IPS DF 6.9 (cell line): ENCODE measurements at regions not wholly inside any gene's neighbourhood (a gene's known extent, or its start where the extent isn't known, plus 50 kb on each side); places are given as distances from the start of the nearest gene placed in this dataset.

ENCODE experiments used
- DNase-seq: peaks from one replicate; pipeline ENCODE4 v3.0.0-alpha.2; 2013; ENCODE audit warnings: low read depth, low spot score
- H3K27ac ChIP-seq: one replicate; pipeline ENCODE4 v1.5.1; 2013; ENCODE audit warnings: low read length, control low read depth
- H3K27me3 ChIP-seq: 2 replicates; pipeline ENCODE4 v1.6.1; 2013; ENCODE audit warnings: mild to moderate bottlenecking, low read length; ENCODE audit not compliant: control insufficient read depth, insufficient read depth
- H3K36me3 ChIP-seq: 2 replicates; pipeline ENCODE4 v1.6.1; 2013; ENCODE audit warnings: low read length; ENCODE audit not compliant: control insufficient read depth, insufficient read depth
- H3K4me1 ChIP-seq: 2 replicates; pipeline ENCODE4 v1.6.1; 2013; ENCODE audit warnings: low read length; ENCODE audit not compliant: control insufficient read depth, insufficient read depth
- H3K4me3 ChIP-seq: 2 replicates; pipeline ENCODE4 v1.5.1; 2013; ENCODE audit warnings: mild to moderate bottlenecking, low read length
- H3K9me3 ChIP-seq: 2 replicates; pipeline ENCODE4 v1.6.1; 2013; ENCODE audit warnings: low read length, inconsistent platforms; ENCODE audit not compliant: control insufficient read depth, insufficient read depth
- WGBS: extraction: QIAGEN DNeasy Blood & Tissue Kit; methylation state at CpG from one replicate; pipeline ENCODE4 v1.1.7; 2013; ENCODE audit warnings: mixed read lengths, missing lambda C conversion rate; ENCODE audit not compliant: insufficient read length, insufficient coverage; 5-methylcytosine and 5-hydroxymethylcytosine counted together

DNA sequence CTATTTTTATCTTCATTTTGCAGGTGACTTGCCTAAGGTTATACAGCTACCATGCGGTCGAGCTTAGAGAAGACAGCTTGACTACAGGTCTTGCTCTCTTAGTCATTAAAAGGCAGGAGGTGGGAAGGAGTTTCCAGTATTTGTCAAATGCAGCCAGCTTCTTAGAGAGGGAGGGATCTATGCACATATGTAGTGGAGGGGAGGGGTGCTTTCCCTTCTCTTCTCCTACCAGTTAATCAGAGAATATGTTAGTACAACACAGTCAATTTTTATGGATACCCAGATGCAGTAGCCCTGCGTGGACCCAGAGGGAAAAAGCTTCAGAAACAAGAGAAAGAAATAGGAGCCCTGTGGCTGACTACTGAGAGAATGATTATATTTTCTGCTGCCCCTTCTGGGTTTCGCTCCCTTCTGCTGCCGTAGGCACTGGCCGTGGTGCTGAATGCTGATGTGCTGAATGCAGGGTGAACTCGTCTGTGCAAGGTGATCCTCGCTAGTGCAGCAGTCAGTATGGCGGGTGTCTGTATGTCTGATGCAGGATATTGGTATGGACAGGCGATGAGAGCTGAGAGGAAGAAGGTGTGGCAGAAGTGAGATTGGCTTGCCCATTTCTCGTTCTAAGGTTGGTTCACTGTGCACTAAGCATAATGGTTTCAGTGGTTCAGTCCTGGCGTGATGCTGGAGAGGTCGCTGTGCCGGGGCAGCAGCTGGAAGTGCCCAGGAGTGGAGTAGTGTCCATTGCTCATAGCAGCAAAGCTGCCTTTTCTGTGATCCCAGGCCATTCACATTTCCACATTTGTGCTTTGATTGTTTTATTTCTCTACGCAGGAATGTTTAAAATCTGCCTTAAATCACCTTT is 189.2 kb upstream of the PODXL start:
- WGBS = no CpG with 5 or more reads among the region's 15 CpGs
- peak; percentile 58 for DNase-seq
- peaks cover 1% of the 10 kb centered on the region; the same call in 1 of the 2 replicates for H3K4me1 ChIP-seq
- no peaks in the 10 kb centered on the region for H3K36me3 ChIP-seq
- H3K27ac ChIP-seq = no peak overlapping the region
- no peaks in the 10 kb centered on the region for H3K27me3 ChIP-seq
- H3K4me3 ChIP-seq = no peak overlapping the region
- no peaks in the 10 kb centered on the region for H3K9me3 ChIP-seq

- H3K36me3 ChIP-seq = no peaks in the 10 kb centered on the region
- H3K4me3 ChIP-seq = no peak overlapping the region
- no peak overlapping the region for H3K27ac ChIP-seq
- DNase-seq = no peak
- no CpG with 5 or more reads among the region's 4 CpGs for WGBS
- no peaks in the 10 kb centered on the region for H3K27me3 ChIP-seq
- no peaks in the 10 kb centered on the region for H3K4me1 ChIP-seq
- H3K9me3 ChIP-seq = no peaks in the 10 kb centered on the region
These were observed 185.0 kb upstream of the PODXL start for GRCh38 chr7:131741446-131741845.

- no CpG with 5 or more reads among the region's 25 CpGs for WGBS
- H3K27me3 ChIP-seq = no peaks in the 10 kb centered on the region
- H3K36me3 ChIP-seq = no peaks in the 10 kb centered on the region
- DNase-seq = no peak
- peaks cover 3% of the 10 kb centered on the region; the same call in 1 of the 2 replicates for H3K4me1 ChIP-seq
- no peaks in the 10 kb centered on the region for H3K9me3 ChIP-seq
- H3K27ac ChIP-seq = no peak overlapping the region
- H3K4me3 ChIP-seq = no peak overlapping the region
These were observed 181.5 kb upstream of the PODXL start for GRCh38 chr7:131737746-131738465.

- Histone ChIP-seq H3K27ac (no peak overlapping the region), H3K27me3 (no peaks in the 10 kb centered on the region), H3K36me3 (no peaks in the 10 kb centered on the region), H3K4me3 (no peak overlapping the region), H3K9me3 (no peaks in the 10 kb centered on the region), H3K4me1 (peaks cover 3% of the 10 kb centered on the region; the same call in 1 of the 2 replicates)
- DNase-seq = no peak
- WGBS = no CpG with 5 or more reads among the region's 5 CpGs
These were observed 178.7 kb upstream of the PODXL start for GRCh38 chr7:131735101-131735500.

DNA sequence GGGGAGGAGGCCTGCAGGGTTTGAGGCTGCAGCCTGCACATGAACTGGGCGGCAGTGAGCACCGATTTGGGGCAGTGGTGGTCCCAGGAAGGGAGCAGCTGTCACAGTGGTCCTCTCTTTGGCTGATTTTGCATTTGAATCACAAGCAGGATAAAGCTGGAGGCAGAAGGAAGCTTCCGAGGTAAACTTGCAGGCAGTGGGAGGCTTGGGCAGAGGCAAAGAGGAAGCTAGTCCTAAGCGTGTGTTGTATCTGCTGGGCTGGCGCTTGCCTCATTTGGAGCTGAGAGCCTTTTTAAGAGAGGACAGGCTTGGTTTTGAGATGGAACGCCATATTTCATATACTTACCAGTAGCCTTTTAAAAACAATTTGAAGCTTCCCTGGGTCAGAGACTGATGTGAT is 177.2 kb upstream of the PODXL start:
- Histone ChIP-seq H3K4me1 (peaks cover 3% of the 10 kb centered on the region; the same call in 1 of the 2 replicates), H3K27ac (no peak overlapping the region), H3K36me3 (no peaks in the 10 kb centered on the region), H3K27me3 (no peaks in the 10 kb centered on the region), H3K4me3 (no peak overlapping the region), H3K9me3 (no peaks in the 10 kb centered on the region)
- no peak for DNase-seq
- WGBS = no CpG with 5 or more reads among the region's 6 CpGs

GRCh38 chr7:131727189-131727588 is 170.8 kb upstream of the PODXL start:
- no peaks in the 10 kb centered on the region for H3K36me3 ChIP-seq
- no peaks in the 10 kb centered on the region for H3K27me3 ChIP-seq
- H3K4me1 ChIP-seq = no peaks in the 10 kb centered on the region
- H3K9me3 ChIP-seq = no peaks in the 10 kb centered on the region
- H3K4me3 ChIP-seq = no peak overlapping the region
- DNase-seq = no peak
- H3K27ac ChIP-seq = no peak overlapping the region
- WGBS = no CpG with 5 or more reads among the region's 2 CpGs

DNA sequence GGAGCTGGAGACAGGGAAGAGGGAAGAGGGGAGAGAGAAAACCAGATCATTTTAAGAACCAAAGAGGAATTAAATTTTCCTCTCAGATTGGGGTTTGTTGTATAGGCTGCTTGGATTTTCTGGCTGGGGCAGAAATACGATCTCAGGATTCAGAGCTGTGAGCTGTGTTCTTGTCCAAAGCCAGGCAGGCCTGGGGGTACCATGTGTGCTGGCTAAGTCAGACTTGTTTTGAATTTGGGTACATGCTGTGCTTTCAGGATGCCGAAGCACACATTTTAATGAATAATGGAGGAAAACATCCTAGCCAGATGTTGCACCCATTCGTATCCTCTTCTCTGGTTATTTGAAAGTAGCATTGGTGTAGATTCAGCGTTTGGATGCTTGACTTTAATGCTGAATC is 170.3 kb upstream of the PODXL start:
- Histone ChIP-seq H3K9me3 (no peaks in the 10 kb centered on the region), H3K27ac (no peak overlapping the region), H3K4me1 (no peaks in the 10 kb centered on the region), H3K4me3 (no peak overlapping the region), H3K36me3 (no peaks in the 10 kb centered on the region), H3K27me3 (no peaks in the 10 kb centered on the region)
- no CpG with 5 or more reads among the region's 4 CpGs for WGBS
- no peak for DNase-seq

DNA sequence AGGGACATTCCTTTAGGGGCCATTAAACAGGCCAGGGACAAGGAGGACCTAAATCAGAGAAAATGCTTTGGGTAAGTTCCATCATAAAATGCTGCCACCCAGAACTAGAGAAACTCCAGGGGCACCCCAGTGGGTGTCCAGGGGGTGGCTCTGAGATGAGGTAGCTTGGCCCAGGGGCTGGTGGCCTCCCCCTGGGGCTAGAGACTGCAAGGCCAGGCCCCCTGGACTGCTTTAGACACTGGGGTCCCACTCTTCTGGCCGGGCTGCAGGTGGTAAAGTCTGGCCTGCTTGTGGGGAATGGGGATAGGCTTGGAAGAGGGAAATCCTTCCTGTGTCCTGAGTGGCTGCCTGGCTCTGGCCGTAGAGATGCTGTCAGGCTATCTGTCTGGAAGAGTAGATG is 169.6 kb upstream of the PODXL start:
- WGBS = no CpG with 5 or more reads among the region's 2 CpGs
- Histone ChIP-seq H3K4me1 (no peaks in the 10 kb centered on the region), H3K9me3 (no peaks in the 10 kb centered on the region), H3K4me3 (no peak overlapping the region), H3K36me3 (no peaks in the 10 kb centered on the region), H3K27me3 (no peaks in the 10 kb centered on the region), H3K27ac (no peak overlapping the region)
- no peak for DNase-seq

GRCh38 chr7:131724776-131725345 is 168.4 kb upstream of the PODXL start:
- no peaks in the 10 kb centered on the region for H3K9me3 ChIP-seq
- H3K4me3 ChIP-seq = no peak overlapping the region
- no CpG with 5 or more reads among the region's 4 CpGs for WGBS
- no peaks in the 10 kb centered on the region for H3K36me3 ChIP-seq
- H3K27me3 ChIP-seq = no peaks in the 10 kb centered on the region
- no peak overlapping the region for H3K27ac ChIP-seq
- DNase-seq = no peak
- no peaks in the 10 kb centered on the region for H3K4me1 ChIP-seq

- Histone ChIP-seq H3K36me3 (no peaks in the 10 kb centered on the region), H3K27me3 (no peaks in the 10 kb centered on the region), H3K4me1 (no peaks in the 10 kb centered on the region), H3K9me3 (no peaks in the 10 kb centered on the region), H3K4me3 (no peak overlapping the region), H3K27ac (no peak overlapping the region)
- DNase-seq = no peak
- no CpG with 5 or more reads among the region's 6 CpGs for WGBS
These were observed 167.5 kb upstream of the PODXL start for GRCh38 chr7:131723926-131724325.
